GM23338 (cell line): ENCODE measurements at regions not wholly inside any gene's neighbourhood (a gene's known extent, or its start where the extent isn't known, plus 50 kb on each side); places are given as distances from the start of the nearest gene placed in this dataset.

Experiments
- ATAC-seq: fragments of 200-7000 bp; cut with Tn5 transposase; 3 replicates; pipeline ENCODE4 v1.9.1; 2020
- DNase-seq: peaks from one replicate; pipeline ENCODE4 v3.0.0-alpha.2; 2015; ENCODE audit warnings: low spot score
- H2AFZ ChIP-seq: fragments of 200-600 bp; sonication (generic); 2 replicates; pipeline ENCODE4 v1.8.0; 2016; ENCODE audit warnings: antibody characterized with exemption, mild to moderate bottlenecking, moderate library complexity
- H3F3A ChIP-seq: fragments of 200-600 bp; sonication (generic); replicated peaks from 2 replicates; pipeline ENCODE4 v1.8.0; 2017; ENCODE audit warnings: antibody characterized with exemption, mixed run types, low read depth
- H3K27ac ChIP-seq: fragments of 200-600 bp; sonication (generic); 2 replicates; pipeline ENCODE4 v1.6.1; 2016; ENCODE audit warnings: low read depth
- H3K27me3 ChIP-seq: fragments of 200-600 bp; sonication (generic); 2 replicates; pipeline ENCODE4 v1.8.0; 2016; ENCODE audit warnings: mild to moderate bottlenecking, mixed run types, moderate library complexity; ENCODE audit not compliant: insufficient read depth
- H3K36me3 ChIP-seq: fragments of 200-600 bp; sonication (generic); 2 replicates; pipeline ENCODE4 v1.8.0; 2016; ENCODE audit warnings: mild to moderate bottlenecking; ENCODE audit not compliant: insufficient read depth
- H3K4me1 ChIP-seq: fragments of 200-600 bp; sonication (generic); 2 replicates; pipeline ENCODE4 v1.8.0; 2016; ENCODE audit warnings: mild to moderate bottlenecking, moderate library complexity; ENCODE audit not compliant: insufficient read depth
- H3K4me2 ChIP-seq: fragments of 200-600 bp; sonication (generic); 2 replicates; pipeline ENCODE4 v1.7.1; 2017; ENCODE audit warnings: mixed run types
- H3K4me3 ChIP-seq: fragments of 200-600 bp; sonication (generic); 2 replicates; pipeline ENCODE4 v1.6.1; 2016; ENCODE audit warnings: mixed run types
- H3K79me2 ChIP-seq: fragments of 200-600 bp; sonication (generic); replicated peaks from 2 replicates; pipeline ENCODE4 v1.8.0; 2017; ENCODE audit warnings: mild to moderate bottlenecking; ENCODE audit not compliant: insufficient read depth
- H3K9me2 ChIP-seq: fragments of 200-600 bp; sonication (generic); 2 replicates; pipeline ENCODE4 v1.8.0; 2017; ENCODE audit not compliant: insufficient read depth
- H4K20me1 ChIP-seq: fragments of 200-600 bp; sonication (generic); replicated peaks from 2 replicates; pipeline ENCODE4 v1.8.0; 2017; ENCODE audit warnings: mild to moderate bottlenecking; ENCODE audit not compliant: insufficient read depth
- H3K27ac Mint-ChIP-seq: 2 replicates; pipeline ENCODE4 v1.8.0; 2020; ENCODE audit warnings: inconsistent platforms, mild to moderate bottlenecking, moderate library complexity, mixed read lengths
- H3K27me3 Mint-ChIP-seq: 3 replicates; pipeline ENCODE4 v1.8.0; 2022; ENCODE audit warnings: low read depth, mild to moderate bottlenecking, moderate library complexity, mixed read lengths, inconsistent platforms; ENCODE audit not compliant: insufficient read depth, poor library complexity
- H3K36me3 Mint-ChIP-seq: 3 replicates; pipeline ENCODE4 v1.8.0; 2021; ENCODE audit warnings: low read depth, mild to moderate bottlenecking, inconsistent platforms, moderate library complexity, mixed read lengths
- H3K4me1 Mint-ChIP-seq: 3 replicates; pipeline ENCODE4 v1.8.0; 2020; ENCODE audit warnings: mild to moderate bottlenecking, inconsistent platforms, mixed read lengths
- H3K4me3 Mint-ChIP-seq: 3 replicates; pipeline ENCODE4 v1.8.0; 2021; ENCODE audit warnings: moderate library complexity, mild to moderate bottlenecking, inconsistent platforms, mixed read lengths
- H3K9me3 Mint-ChIP-seq: 3 replicates; pipeline ENCODE4 v1.8.0; 2020; ENCODE audit warnings: moderate library complexity, mild to moderate bottlenecking, inconsistent platforms, mixed read lengths
- CREB1 ChIP-seq: fragments of 250-450 bp; sonication (Bioruptor Pico); IDR thresholded peaks from 2 replicates; pipeline ENCODE4 v1.5.0; 2020; ENCODE audit warnings: low read depth, mild to moderate bottlenecking, moderate library complexity
- EZH2 ChIP-seq: fragments of 200-600 bp; sonication (generic); IDR thresholded peaks from one replicate; pipeline ENCODE4 v1.8.0; 2017; ENCODE audit warnings: antibody characterized with exemption, mild to moderate bottlenecking, low read depth; ENCODE audit not compliant: unreplicated experiment
- EZH2phosphoT487 ChIP-seq: fragments of 200-600 bp; sonication (generic); IDR thresholded peaks from one replicate; pipeline ENCODE4 v1.8.1; 2018; ENCODE audit warnings: antibody characterized with exemption; ENCODE audit not compliant: unreplicated experiment
- JUNB ChIP-seq: IDR thresholded peaks from one replicate; pipeline ENCODE4 v1.6.1; 2016; ENCODE audit warnings: antibody characterized with exemption; ENCODE audit not compliant: unreplicated experiment
- NANOG ChIP-seq: IDR thresholded peaks from 2 replicates; pipeline ENCODE4 v1.6.1; 2016; ENCODE audit warnings: antibody characterized with exemption, borderline replicate concordance
- POLR2AphosphoS5 ChIP-seq: IDR thresholded peaks from 2 replicates; pipeline ENCODE4 v1.6.1; 2016; ENCODE audit warnings: antibody characterized with exemption, low read depth
- ZNF114 ChIP-seq: fragments of 250-450 bp; sonication (Bioruptor Pico); IDR thresholded peaks from 2 replicates; pipeline ENCODE4 v1.5.0; 2020; ENCODE audit warnings: mild to moderate bottlenecking, moderate library complexity
- ZNF331 ChIP-seq: fragments of 250-450 bp; sonication (Bioruptor Pico); IDR thresholded peaks from 2 replicates; pipeline ENCODE4 v1.5.0; 2020; ENCODE audit warnings: low read depth, mild to moderate bottlenecking, moderate library complexity
- TF ChIP-seq, protein P1 (sequence below): fragments of 250-450 bp; sonication (Bioruptor Pico); IDR thresholded peaks from 2 replicates; pipeline ENCODE4 v1.5.0; 2020; ENCODE audit warnings: mild to moderate bottlenecking, moderate library complexity
- TF ChIP-seq, protein P2 (sequence below): IDR thresholded peaks from one replicate; pipeline ENCODE4 v1.6.1; 2018; ENCODE audit warnings: antibody characterized with exemption; ENCODE audit not compliant: unreplicated experiment
- TF ChIP-seq, protein P3 (sequence below), 2 experiments: fragments of 200-600 bp in 1 of 2; sonication (generic) in 1 of 2; conservative IDR thresholded peaks; 2 replicates each; pipeline versions ENCODE4 v1.5.1 to v1.6.1; 2016 to 2017; ENCODE audit warnings: antibody characterized with exemption in 2 of 2, low read depth in 2 of 2, mild to moderate bottlenecking in 2 of 2, moderate library complexity in 1 of 2

DNA sequence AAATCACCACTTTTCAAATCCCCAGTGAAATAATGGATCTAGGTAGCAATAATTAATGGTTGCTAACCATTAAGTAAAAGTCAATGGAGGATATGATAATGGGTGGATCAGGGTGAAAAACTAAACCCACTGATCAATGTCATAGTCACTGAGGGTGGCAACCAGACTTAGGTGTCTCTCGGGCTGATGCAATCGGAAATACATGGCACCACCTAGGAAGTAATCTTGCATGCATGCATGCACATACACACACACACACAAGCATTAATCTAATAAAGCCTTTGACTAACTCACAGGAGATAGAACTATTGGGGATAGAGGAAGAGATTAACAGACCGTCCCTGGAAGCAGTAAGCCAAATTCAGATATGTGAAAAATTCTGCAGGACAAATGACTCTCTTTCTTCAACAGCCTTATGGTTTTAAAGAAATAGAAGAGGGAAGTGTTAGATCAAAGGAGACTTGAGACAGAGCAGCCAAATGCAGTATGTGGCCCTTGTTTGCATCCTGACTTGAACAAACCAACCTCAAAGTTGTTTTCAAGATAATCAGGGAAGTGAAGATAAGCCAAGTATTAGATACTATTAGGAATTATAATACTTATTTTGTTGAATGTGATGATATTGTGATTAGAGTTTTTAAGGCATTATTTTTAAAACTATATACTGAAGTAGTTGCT, 186.0 kb upstream of the RMP24 start (continued):
- TF ChIP-seq EZH2, result no peak
- TF ChIP-seq EZH2phosphoT487, result no peak
- TF ChIP-seq, protein P1, sequence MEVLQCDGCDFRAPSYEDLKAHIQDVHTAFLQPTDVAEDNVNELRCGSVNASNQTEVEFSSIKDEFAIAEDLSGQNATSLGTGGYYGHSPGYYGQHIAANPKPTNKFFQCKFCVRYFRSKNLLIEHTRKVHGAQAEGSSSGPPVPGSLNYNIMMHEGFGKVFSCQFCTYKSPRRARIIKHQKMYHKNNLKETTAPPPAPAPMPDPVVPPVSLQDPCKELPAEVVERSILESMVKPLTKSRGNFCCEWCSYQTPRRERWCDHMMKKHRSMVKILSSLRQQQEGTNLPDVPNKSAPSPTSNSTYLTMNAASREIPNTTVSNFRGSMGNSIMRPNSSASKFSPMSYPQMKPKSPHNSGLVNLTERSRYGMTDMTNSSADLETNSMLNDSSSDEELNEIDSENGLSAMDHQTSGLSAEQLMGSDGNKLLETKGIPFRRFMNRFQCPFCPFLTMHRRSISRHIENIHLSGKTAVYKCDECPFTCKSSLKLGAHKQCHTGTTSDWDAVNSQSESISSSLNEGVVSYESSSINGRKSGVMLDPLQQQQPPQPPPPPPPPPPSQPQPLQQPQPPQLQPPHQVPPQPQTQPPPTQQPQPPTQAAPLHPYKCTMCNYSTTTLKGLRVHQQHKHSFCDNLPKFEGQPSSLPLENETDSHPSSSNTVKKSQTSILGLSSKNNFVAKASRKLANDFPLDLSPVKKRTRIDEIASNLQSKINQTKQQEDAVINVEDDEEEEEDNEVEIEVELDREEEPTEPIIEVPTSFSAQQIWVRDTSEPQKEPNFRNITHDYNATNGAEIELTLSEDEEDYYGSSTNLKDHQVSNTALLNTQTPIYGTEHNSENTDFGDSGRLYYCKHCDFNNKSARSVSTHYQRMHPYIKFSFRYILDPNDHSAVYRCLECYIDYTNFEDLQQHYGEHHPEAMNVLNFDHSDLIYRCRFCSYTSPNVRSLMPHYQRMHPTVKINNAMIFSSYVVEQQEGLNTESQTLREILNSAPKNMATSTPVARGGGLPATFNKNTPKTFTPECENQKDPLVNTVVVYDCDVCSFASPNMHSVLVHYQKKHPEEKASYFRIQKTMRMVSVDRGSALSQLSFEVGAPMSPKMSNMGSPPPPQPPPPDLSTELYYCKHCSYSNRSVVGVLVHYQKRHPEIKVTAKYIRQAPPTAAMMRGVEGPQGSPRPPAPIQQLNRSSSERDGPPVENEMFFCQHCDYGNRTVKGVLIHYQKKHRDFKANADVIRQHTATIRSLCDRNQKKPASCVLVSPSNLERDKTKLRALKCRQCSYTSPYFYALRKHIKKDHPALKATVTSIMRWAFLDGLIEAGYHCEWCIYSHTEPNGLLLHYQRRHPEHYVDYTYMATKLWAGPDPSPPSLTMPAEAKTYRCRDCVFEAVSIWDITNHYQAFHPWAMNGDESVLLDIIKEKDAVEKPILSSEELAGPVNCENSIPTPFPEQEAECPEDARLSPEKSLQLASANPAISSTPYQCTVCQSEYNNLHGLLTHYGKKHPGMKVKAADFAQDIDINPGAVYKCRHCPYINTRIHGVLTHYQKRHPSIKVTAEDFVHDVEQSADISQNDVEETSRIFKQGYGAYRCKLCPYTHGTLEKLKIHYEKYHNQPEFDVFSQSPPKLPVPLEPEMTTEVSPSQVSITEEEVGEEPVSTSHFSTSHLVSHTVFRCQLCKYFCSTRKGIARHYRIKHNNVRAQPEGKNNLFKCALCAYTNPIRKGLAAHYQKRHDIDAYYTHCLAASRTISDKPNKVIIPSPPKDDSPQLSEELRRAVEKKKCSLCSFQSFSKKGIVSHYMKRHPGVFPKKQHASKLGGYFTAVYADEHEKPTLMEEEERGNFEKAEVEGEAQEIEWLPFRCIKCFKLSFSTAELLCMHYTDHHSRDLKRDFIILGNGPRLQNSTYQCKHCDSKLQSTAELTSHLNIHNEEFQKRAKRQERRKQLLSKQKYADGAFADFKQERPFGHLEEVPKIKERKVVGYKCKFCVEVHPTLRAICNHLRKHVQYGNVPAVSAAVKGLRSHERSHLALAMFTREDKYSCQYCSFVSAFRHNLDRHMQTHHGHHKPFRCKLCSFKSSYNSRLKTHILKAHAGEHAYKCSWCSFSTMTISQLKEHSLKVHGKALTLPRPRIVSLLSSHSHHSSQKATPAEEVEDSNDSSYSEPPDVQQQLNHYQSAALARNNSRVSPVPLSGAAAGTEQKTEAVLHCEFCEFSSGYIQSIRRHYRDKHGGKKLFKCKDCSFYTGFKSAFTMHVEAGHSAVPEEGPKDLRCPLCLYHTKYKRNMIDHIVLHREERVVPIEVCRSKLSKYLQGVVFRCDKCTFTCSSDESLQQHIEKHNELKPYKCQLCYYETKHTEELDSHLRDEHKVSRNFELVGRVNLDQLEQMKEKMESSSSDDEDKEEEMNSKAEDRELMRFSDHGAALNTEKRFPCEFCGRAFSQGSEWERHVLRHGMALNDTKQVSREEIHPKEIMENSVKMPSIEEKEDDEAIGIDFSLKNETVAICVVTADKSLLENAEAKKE (CRISPR knock-in tag), result no peak

- Histone ChIP-seq H3K4me1 (peaks cover 7% of the 10 kb centered on the region; the same call in 1 of the 2 replicates), H3K4me2 (no peak overlapping the region), H4K20me1 (no peaks in the 10 kb centered on the region), H3K27ac (no peak overlapping the region), H3K9me2 (0 out of 2 replicates have a peak, but pooled peaks cover 2% of the 10 kb centered on the region), H2AFZ (no peak overlapping the region), H3K27me3 (no peaks in the 10 kb centered on the region), H3F3A (no peaks in the 10 kb centered on the region), H3K4me3 (no peak overlapping the region), H3K36me3 (no peaks in the 10 kb centered on the region), H3K79me2 (no peaks in the 10 kb centered on the region)
- Mint-ChIP-seq H3K9me3 (peaks cover 2% of the 10 kb centered on the region; the same call in 2 of the 3 replicates), H3K27me3 (no peaks in the 10 kb centered on the region), H3K36me3 (0 out of 3 replicates have a peak, but pooled peaks cover 4% of the 10 kb centered on the region), H3K4me3 (no peak overlapping the region), H3K27ac (no peak overlapping the region), H3K4me1 (peaks cover 4% of the 10 kb centered on the region; the same call in 2 of the 3 replicates)
- no peak for DNase-seq
- ATAC-seq, result no peak
- TF ChIP-seq NANOG (no peak), EZH2phosphoT487 (no peak), POLR2AphosphoS5 (no peak), CREB1 (CRISPR knock-in tag) (no peak), EZH2 (no peak), ZNF114 (no peak), ZNF331 (CRISPR knock-in tag) (no peak), JUNB (no peak)
- TF ChIP-seq, protein P2, sequence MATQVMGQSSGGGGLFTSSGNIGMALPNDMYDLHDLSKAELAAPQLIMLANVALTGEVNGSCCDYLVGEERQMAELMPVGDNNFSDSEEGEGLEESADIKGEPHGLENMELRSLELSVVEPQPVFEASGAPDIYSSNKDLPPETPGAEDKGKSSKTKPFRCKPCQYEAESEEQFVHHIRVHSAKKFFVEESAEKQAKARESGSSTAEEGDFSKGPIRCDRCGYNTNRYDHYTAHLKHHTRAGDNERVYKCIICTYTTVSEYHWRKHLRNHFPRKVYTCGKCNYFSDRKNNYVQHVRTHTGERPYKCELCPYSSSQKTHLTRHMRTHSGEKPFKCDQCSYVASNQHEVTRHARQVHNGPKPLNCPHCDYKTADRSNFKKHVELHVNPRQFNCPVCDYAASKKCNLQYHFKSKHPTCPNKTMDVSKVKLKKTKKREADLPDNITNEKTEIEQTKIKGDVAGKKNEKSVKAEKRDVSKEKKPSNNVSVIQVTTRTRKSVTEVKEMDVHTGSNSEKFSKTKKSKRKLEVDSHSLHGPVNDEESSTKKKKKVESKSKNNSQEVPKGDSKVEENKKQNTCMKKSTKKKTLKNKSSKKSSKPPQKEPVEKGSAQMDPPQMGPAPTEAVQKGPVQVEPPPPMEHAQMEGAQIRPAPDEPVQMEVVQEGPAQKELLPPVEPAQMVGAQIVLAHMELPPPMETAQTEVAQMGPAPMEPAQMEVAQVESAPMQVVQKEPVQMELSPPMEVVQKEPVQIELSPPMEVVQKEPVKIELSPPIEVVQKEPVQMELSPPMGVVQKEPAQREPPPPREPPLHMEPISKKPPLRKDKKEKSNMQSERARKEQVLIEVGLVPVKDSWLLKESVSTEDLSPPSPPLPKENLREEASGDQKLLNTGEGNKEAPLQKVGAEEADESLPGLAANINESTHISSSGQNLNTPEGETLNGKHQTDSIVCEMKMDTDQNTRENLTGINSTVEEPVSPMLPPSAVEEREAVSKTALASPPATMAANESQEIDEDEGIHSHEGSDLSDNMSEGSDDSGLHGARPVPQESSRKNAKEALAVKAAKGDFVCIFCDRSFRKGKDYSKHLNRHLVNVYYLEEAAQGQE, result no peak
- TF ChIP-seq, protein P3, sequence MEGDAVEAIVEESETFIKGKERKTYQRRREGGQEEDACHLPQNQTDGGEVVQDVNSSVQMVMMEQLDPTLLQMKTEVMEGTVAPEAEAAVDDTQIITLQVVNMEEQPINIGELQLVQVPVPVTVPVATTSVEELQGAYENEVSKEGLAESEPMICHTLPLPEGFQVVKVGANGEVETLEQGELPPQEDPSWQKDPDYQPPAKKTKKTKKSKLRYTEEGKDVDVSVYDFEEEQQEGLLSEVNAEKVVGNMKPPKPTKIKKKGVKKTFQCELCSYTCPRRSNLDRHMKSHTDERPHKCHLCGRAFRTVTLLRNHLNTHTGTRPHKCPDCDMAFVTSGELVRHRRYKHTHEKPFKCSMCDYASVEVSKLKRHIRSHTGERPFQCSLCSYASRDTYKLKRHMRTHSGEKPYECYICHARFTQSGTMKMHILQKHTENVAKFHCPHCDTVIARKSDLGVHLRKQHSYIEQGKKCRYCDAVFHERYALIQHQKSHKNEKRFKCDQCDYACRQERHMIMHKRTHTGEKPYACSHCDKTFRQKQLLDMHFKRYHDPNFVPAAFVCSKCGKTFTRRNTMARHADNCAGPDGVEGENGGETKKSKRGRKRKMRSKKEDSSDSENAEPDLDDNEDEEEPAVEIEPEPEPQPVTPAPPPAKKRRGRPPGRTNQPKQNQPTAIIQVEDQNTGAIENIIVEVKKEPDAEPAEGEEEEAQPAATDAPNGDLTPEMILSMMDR (conservative IDR thresholded peaks at IDR 0.05; ENCODE audit: low read depth in 2 of 2), result no peak
Observed at GRCh38 chr18:35789543-35789942, 182.9 kb upstream of the RMP24 start.
